D721Med (cell line): ENCODE measurements at regions not wholly inside any gene's neighbourhood (a gene's known extent, or its start where the extent isn't known, plus 50 kb on each side); places are given as distances from the start of the nearest gene placed in this dataset.
"Not testable (repeated sequence)": the region's sequence is repeated elsewhere in the genome, so short reads cannot be mapped to it uniquely, and the experiment has no call there.

ENCODE experiments used
- DNase-seq: peaks from one replicate; pipeline ENCODE4 v3.0.0; 2011; ENCODE audit warnings: low spot score; ENCODE audit not compliant: insufficient read length
- FAIRE-seq: peaks from 2 replicates; lab custom pipeline; 2011; peaks lifted over from hg19 to GRCh38; lab: Jason Lieb, UNC
- CTCF ChIP-seq: IDR thresholded peaks from 2 replicates; pipeline ENCODE4 v1.5.1; 2012; ENCODE audit warnings: mild to moderate bottlenecking, control low read depth; ENCODE audit not compliant: insufficient read depth; ENCODE audit errors: missing control alignments

DNA sequence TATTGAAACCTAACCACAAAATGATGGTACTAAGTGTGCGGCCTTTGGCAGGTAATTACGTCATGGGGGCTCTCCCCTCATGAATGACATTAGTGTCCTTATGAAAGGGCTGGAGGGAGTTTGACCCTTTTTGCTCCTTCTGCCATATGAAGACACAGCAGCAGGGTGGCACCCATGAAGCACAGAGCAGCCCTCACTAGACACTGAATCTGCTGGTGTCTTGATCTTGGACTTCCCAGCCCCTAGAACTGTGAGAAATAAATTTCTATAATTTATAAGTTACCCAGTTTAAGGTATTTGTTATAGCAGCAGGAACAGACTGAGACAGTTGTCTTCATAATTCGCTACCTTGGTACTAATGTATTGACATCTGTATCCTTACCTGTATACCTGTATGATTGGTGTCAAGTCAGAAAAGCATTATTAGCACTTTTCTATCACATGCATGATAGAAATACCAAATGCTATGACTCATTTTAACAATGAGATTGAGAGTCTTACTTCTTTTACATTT is 80.4 kb downstream of the GCNT4 start:
- no peak for FAIRE-seq
- DNase-seq, result no peak
- no peak for TF ChIP-seq CTCF

DNA sequence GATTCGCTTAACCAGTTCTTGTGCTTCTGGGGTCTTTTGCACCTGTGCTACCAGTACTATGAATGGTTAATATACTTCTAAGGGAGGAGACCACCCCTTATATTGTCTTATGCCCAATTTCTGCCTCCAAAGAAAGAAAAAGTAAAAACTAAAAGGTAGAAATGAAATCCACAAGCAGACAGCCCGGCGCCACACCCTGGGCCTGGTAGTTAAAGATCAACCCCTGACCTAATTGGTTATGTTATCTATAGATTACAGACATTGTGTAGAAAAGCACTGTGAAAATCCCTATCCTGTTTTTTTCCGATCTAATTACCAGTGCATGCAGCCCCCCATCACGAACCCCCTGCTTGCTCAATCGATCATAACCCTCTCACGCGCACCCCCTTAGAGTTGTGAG is 81.5 kb downstream of the GCNT4 start:
- DNase-seq, FAIRE-seq: not testable (repeated sequence)

DNA sequence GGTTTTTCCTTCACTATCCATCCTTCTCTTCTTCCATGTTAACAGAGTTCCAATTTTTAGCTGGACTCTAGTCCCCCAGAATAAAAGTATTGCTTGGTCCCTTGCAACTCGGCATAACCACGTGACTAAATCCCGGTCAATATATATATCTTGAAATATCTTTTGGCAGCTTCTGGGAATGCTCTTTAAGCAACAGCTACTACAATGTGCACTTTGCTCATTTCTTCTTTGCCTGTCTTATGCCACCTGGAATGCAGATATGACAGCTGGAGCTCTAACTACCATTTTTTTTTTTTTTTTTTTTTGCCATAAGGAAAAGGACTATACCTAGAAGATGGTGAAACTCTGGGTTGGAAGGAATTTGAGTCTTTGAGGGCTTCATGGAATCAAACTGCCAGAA is 82.6 kb downstream of the GCNT4 start:
- FAIRE-seq, result no peak
- DNase-seq, result no peak
- TF ChIP-seq CTCF, result no peak

- DNase-seq (no peak), FAIRE-seq (no peak)
- no peak for TF ChIP-seq CTCF
Measured at GRCh38 chr5:74966141-74967026, 86.0 kb downstream of the GCNT4 start.

- no peak for TF ChIP-seq CTCF
- DNase-seq, result no peak
- FAIRE-seq, result no peak
Measured at GRCh38 chr5:74963407-74963806, 89.0 kb downstream of the GCNT4 start.

DNA sequence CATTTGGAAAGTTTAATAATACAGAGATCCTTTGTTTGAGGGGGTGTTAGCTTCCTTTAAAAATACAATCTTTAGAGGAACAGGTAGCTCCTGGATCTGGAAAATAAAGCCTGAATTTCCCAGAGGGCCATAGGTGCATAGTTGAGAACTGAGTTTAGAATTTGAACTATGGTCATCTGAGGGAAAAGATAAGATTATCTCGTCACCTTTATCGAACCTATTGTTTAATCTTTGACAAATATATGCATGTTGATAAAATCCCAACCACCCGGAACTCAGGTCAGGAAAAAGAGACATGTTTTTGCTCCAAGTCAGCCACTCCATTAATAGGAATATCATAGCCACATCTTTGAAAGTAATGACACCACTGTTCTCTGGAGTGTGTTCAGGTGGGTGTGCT is 91.7 kb upstream of the FAM169A start:
- DNase-seq (no peak), FAIRE-seq (no peak)
- no peak for TF ChIP-seq CTCF

DNA sequence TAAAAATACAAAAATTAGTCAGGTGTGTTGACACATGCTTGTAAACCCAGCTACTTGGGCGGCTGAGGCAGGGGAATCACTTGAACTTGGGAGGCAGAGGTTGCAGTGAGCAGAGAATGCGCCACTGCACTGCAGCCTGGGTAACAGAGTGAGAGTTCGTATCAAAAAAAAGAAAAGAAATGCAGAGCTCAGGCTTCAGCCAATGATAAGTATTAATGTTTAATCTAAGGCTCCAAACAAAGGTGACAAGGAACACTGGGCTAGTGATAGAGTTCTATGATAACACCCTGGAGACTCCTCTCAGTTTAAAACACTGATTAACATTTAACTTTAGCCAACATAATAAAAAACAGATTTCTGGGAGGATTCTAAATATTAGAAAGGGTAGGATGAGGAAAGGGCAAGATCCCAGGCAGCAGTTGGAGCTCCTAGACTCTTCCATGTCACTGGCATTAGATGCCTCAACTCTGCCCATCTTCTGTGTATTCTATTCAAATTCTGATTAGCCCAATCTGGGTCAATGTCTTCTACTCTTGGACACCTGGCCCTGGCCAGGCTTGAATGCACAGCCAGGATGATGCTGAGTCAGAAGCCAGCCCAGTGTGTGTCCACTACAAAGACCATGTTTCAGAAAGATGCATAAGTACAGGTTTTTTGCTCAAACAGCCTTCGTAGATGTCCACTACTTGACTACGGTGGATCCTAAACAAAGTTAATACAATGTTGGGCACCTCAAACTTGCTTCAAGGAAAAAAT is 91.0 kb upstream of the FAM169A start:
- no peak for TF ChIP-seq CTCF
- FAIRE-seq (no peak), DNase-seq (no peak)
